GM06990 (cell line): ENCODE measurements at regions not wholly inside any gene's neighbourhood (a gene's known extent, or its start where the extent isn't known, plus 50 kb on each side); places are given as distances from the start of the nearest gene placed in this dataset.
A peak's percentile ranks its signal among the peaks of the same experiment; 100 is the strongest.

Source experiments
- DNase-seq: peaks from one replicate; pipeline ENCODE4 v3.0.0-alpha.2; 2011; ENCODE audit not compliant: insufficient read length; ENCODE audit errors: extremely low read depth
- H3K27me3 ChIP-seq: replicated peaks from 2 replicates; pipeline ENCODE4 v1.6.0; 2011; ENCODE audit warnings: low read length; ENCODE audit not compliant: control insufficient read depth, insufficient read depth
- H3K36me3 ChIP-seq: 2 replicates; pipeline ENCODE4 v1.5.1; 2011; ENCODE audit warnings: low read length; ENCODE audit not compliant: control insufficient read depth, insufficient read depth
- H3K4me3 ChIP-seq: replicated peaks from 2 replicates; pipeline ENCODE4 v1.5.1; 2011; ENCODE audit warnings: low read depth, mild to moderate bottlenecking, control low read depth, low read length
- TF ChIP-seq, protein P1 (sequence below): IDR thresholded peaks from 2 replicates; pipeline ENCODE4 v1.5.1; 2011; ENCODE audit warnings: low read length, control low read depth, mild to moderate bottlenecking, inconsistent platforms; ENCODE audit not compliant: insufficient read depth, poor library complexity, severe bottlenecking

DNA sequence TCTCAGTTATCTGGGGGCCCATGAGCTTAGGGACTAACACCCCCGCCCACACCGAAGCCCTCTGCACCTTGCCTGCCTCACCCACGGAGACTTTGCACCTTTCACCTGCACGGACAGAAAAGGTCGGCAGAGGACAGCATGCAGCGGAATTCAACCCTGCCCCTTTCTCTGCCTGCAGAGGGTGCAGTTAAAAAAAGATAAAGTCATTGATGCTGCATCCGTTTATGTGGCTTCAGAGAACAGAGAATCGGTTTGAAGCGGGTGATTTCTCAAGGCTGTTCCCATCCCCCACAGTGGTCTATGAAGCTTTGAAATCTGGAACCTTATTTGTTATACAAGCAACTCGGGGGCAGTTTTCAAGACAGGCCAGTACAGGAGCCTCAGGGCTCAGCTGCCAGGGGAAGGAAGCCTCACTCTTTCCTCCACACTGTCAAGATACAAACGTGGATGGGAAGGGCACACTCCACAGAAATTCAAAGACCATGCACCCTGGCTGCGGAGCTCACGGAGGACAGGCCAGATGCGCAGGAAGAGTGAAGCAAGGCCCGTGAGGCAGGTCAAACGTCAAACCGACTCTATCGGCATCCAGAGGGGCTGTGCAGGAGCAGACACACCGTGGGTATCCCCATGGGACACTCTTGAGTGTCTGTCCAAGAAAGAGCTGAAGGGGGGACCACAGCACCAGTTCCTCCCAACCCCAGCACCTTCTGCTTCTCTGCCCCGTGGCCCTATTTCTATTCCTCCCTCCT lies 66.3 kb downstream of the INSIG1 start:
- H3K36me3 ChIP-seq: no peaks in the 10 kb centered on the region
- DNase-seq: no peak
- H3K27me3 ChIP-seq: no peaks in the 10 kb centered on the region; the same call in none of the 2 replicates
- TF ChIP-seq, protein P1, sequence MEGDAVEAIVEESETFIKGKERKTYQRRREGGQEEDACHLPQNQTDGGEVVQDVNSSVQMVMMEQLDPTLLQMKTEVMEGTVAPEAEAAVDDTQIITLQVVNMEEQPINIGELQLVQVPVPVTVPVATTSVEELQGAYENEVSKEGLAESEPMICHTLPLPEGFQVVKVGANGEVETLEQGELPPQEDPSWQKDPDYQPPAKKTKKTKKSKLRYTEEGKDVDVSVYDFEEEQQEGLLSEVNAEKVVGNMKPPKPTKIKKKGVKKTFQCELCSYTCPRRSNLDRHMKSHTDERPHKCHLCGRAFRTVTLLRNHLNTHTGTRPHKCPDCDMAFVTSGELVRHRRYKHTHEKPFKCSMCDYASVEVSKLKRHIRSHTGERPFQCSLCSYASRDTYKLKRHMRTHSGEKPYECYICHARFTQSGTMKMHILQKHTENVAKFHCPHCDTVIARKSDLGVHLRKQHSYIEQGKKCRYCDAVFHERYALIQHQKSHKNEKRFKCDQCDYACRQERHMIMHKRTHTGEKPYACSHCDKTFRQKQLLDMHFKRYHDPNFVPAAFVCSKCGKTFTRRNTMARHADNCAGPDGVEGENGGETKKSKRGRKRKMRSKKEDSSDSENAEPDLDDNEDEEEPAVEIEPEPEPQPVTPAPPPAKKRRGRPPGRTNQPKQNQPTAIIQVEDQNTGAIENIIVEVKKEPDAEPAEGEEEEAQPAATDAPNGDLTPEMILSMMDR: peak; percentile 38
- no peak overlapping the region for H3K4me3 ChIP-seq

DNA sequence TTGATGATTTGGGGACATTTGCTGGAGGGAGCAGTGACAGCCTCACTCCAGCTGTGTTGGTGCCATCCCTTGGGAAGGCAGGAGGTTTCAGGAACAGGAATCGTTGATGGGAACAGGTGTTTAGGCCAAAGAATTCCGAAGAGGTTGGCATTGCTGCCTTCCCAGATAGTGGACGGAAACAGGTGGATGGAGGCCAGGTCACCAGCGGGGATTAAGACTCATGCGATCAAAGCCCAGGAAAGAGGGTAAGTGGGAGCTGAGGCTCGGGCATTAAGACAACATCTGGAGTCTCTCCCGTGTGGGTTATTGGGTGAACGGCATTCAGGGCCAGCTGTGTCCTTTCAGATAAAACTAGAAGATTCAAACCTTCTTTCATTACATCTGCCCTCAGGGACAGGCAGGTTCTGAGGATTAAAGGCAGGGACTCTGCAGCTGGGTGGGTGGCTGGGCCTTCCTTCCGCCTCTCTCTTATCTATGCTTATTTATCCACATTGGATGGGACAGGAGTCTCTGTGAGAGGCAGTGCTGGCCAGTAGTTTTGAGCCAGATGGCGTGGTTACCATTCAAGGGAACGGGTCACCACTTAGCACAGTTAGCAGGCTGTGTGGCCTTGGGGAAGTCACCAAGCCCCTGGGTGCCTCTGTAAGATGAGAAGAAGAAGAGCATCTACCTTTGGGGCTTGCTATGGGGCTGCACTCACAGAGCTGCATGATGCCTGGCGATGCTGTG lies 67.6 kb downstream of the INSIG1 start:
- Histone ChIP-seq H3K4me3 (no peak overlapping the region), H3K27me3 (no peaks in the 10 kb centered on the region; the same call in 1 of the 2 replicates), H3K36me3 (no peaks in the 10 kb centered on the region)
- TF ChIP-seq, protein P1: no peak
- DNase-seq: no peak

DNA sequence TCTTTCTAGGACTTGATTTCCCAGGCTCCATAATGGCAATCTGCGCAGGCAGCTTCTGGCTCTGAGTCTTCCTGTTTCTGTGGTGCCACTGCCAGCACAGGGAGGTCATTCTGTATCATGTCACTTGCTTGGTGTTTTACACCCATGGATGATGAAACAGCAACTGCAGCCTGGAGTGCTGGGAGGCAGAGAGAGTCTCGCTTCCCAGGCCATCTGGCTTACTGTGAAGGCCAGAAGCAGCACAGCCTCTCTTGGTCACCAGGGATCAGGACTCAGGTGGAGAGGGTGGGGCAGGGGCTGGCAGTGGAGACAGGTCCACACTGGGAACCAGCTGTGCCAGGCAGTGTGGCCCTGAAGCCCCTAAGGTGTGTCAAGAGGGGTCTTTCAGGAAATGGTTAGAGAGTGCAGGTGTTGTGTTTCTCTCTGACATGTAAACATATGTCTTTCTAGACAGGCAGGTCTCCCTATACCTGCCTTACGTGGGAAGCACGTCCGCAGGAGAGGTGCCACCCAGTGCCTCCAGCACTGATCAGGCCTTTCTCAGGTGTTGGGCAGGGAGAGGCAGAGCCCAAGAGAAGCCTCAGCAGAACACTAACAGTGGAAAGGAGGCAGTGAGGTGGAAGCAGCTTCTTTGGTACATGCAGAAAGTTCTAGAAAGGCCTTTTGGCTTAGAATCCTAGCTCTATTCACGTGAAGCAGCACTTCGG lies 71.4 kb downstream of the INSIG1 start:
- Histone ChIP-seq H3K4me3 (no peak overlapping the region), H3K36me3 (no peaks in the 10 kb centered on the region), H3K27me3 (peaks cover 5% of the 10 kb centered on the region)
- no peak for DNase-seq
- TF ChIP-seq, protein P1: no peak

DNA sequence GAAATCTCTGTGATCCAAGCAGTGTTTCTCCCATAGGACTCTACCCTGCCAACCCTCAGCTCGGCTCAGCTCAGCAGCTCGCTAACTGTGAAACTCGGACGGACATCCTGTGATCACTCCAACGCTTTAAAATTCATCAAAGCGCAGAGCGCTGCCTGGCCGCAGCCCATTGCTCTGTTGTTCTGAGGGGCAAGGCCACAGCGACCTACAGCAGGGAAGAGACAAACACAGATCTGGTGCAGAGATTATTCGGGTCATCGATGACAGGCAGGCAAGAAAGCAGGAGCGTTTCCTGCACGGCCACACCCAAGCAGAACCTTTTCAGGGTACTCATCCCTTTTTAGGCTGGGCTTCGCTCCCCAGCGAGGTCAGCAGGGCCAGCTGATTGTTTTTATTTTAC lies 72.1 kb downstream of the INSIG1 start:
- TF ChIP-seq, protein P1: no peak
- no peak for DNase-seq
- H3K27me3 ChIP-seq: peaks cover 6% of the 10 kb centered on the region
- no peak overlapping the region for H3K4me3 ChIP-seq
- no peaks in the 10 kb centered on the region for H3K36me3 ChIP-seq

DNA sequence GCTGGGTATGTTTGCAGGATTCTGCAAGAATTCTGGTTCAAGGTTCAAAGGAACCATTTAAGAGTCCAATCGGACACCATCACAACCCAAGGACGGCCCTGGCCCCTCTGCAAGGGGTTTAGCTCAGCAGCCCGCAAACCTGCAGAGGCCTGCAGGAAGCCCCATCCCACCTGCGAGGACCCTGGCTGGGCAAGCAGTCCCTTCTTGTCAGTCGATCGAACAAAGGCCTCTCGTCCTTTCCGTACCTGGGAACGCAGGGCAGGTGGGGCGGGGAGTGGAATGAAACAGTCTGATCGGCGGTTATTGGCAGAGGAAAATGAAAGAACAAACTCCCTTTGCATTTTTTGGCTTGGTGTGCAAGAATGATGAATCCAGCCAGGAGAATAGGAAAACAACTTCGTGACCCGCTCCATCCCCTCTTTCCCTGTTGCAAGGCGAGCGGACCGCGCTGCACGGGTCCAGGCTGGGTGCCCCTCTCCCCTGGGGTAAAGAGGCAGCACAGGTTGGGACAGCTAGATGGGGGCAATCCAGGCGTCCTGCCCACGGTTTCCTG lies 73.7 kb downstream of the INSIG1 start:
- DNase-seq: no peak
- Histone ChIP-seq H3K4me3 (no peak overlapping the region), H3K36me3 (no peaks in the 10 kb centered on the region), H3K27me3 (peaks cover 11% of the 10 kb centered on the region)
- TF ChIP-seq, protein P1: no peak
